AG10803 (cell line): ENCODE measurements at regions not wholly inside any gene's neighbourhood (a gene's known extent, or its start where the extent isn't known, plus 50 kb on each side); places are given as distances from the start of the nearest gene placed in this dataset.
"Not testable (repeated sequence)": the region's sequence is repeated elsewhere in the genome, so short reads cannot be mapped to it uniquely, and the experiment has no call there.

Experiments
- DNase-seq: peaks from one replicate; pipeline ENCODE4 v3.0.0; 2010; ENCODE audit warnings: low read depth
- H3K4me3 ChIP-seq: 2 replicates; pipeline ENCODE4 v1.5.1; 2011; ENCODE audit warnings: mild to moderate bottlenecking, low read length, control low read depth
- CTCF ChIP-seq: conservative IDR thresholded peaks from 2 replicates; pipeline ENCODE4 v1.5.1; 2011; ENCODE audit warnings: mild to moderate bottlenecking, low read length, control low read depth, inconsistent platforms

- H3K4me3 ChIP-seq = no peak overlapping the region
- no peak for TF ChIP-seq CTCF
- DNase-seq = no peak
Observed at GRCh38 chr7:115191526-115191925, 269.6 kb downstream of the MDFIC start.

- DNase-seq = no peak
- H3K4me3 ChIP-seq = no peak overlapping the region
- TF ChIP-seq CTCF = no peak
Observed at GRCh38 chr7:115183431-115184057, 261.6 kb downstream of the MDFIC start.

GRCh38 chr7:115178835-115179234 is 256.9 kb downstream of the MDFIC start:
- H3K4me3 ChIP-seq = no peak overlapping the region
- DNase-seq = no peak
- no peak for TF ChIP-seq CTCF

GRCh38 chr7:115177823-115178222 is 255.9 kb downstream of the MDFIC start:
- DNase-seq = no peak
- no peak for TF ChIP-seq CTCF
- no peak overlapping the region for H3K4me3 ChIP-seq

GRCh38 chr7:115177103-115177502 is 255.2 kb downstream of the MDFIC start:
- H3K4me3 ChIP-seq = no peak overlapping the region
- TF ChIP-seq CTCF = no peak
- no peak for DNase-seq

- DNase-seq, H3K4me3 ChIP-seq: not testable (repeated sequence)
Observed at GRCh38 chr7:115172397-115172796, 250.5 kb downstream of the MDFIC start.

- DNase-seq = no peak
- no peak overlapping the region for H3K4me3 ChIP-seq
- TF ChIP-seq CTCF = no peak
Observed at GRCh38 chr7:115153769-115154477, 232.0 kb downstream of the MDFIC start.
